Dedifferentiated amniotic fluid mesenchymal stem cell (primary cell): ENCODE measurements at regions not wholly inside any gene's neighbourhood (a gene's known extent, or its start where the extent isn't known, plus 50 kb on each side); places are given as distances from the start of the nearest gene placed in this dataset.

Source experiments
- DNase-seq: peaks from one replicate; pipeline ENCODE4 v3.0.0-alpha.2; 2016; ENCODE audit errors: extremely low spot score

DNA sequence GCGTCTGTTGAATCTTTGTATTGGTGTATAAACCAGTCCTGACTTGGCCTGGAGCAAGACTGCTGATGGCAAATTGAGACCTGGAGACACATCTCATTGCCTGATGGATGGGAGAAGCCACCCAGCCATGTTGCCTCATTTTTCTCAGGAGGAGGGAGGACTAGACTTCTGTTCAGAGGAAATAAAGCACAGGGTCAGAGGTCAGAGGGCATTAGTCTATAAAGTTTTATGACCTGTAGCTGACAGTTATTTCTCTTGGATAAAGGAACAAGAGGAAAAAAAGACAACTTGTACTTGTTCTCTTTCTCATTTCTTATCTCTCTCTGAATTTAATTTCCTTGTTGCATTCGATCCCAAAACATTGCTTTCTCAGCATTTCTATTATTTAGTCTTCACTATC lies 775.9 kb downstream of the SQOR start:
- DNase-seq: no peak

GRCh38 chr15:46411900-46412299 lies 777.1 kb downstream of the SQOR start:
- DNase-seq: no peak

- DNase-seq: no peak
Measured at GRCh38 chr15:46413799-46414198, 779.0 kb downstream of the SQOR start.

- DNase-seq: no peak
Measured at GRCh38 chr15:46416544-46416943, 781.7 kb downstream of the SQOR start.

- DNase-seq: no peak
Measured at GRCh38 chr15:46420990-46421389, 786.2 kb downstream of the SQOR start.

- DNase-seq: no peak
Measured at GRCh38 chr15:46441294-46442062, 806.6 kb downstream of the SQOR start.

DNA sequence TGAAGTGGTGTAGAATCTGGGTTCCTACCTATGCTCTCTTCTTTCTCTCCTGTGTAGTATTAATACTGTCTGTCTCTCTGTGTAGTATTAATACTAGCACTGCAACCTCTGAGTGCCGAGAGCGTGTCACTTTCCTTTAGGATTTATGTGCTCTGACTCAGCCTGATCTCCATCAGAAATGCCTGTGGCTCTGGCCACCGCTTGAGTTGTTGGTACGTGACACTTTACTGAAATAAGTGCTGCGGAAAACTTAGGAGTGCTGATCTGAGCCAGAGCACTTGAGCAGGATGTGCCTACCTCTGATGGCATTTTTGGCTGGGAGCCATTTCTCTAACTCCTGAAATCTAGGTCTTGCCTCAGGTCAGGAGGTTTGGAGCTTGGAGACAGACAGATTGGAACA lies 807.4 kb downstream of the SQOR start:
- DNase-seq: no peak

DNA sequence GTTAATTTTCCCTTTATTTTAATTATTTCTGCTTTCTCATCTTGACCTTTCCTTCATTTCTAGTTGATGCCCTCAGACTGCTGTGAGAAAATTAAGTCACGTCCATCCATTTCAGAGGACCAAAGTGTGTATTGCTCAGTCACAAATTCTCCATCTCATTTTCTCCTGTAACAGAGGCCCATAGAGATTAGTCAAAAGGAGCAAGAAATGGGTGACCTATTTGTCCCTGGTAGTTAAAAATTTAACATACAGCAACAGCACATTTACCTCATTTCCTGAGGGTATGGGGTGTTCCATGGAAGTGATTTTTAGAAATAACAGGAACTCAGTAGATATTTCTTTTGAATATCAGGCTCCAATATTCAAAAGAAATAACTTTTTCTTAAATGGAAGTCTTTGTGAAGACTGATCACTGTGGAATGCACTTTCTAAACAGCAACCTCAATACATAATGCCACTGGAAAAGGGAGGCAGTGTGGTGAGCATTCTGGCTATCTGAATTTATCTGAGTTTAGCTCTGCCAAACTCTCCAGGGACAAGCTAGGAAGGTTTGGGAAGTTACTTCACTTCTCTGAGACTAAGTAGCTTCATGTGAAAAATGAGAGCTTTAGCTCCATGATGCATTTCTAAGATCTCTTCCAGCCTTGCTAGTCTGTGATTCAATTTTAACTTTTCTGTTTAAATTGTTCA lies 808.2 kb downstream of the SQOR start:
- DNase-seq: no peak

DNA sequence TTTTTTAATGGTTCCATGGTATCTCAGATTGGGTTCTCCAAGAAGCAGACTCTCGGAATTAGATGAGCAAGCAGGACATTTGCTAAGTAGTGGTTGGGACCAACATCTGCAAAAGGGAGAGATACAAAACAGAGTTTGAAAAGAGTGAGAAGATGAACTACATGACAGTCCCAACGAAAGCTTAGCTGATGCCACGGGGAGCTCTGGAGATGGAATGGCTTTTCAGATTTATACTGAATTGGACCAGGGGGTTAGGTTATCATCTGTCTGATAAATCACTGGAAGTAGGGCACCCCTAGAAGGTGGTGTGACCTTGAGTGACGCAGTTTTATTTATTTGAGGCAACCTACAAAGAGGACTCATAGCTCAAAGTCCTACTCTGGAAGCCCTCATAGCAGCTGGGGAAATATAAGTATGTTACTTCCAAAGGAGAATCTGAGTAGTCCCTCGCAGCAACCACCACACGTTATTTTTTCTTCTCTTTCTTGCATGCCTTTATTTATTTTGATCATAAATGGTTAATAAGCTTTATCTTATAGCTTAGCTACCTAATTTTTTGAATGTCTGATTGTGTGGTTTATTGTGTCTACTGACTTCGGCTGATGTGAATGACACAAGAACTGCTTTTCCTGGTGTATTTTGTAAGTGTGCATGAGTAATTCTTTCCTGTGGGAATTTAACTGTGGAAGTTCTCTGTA lies 815.4 kb downstream of the SQOR start:
- DNase-seq: no peak

DNA sequence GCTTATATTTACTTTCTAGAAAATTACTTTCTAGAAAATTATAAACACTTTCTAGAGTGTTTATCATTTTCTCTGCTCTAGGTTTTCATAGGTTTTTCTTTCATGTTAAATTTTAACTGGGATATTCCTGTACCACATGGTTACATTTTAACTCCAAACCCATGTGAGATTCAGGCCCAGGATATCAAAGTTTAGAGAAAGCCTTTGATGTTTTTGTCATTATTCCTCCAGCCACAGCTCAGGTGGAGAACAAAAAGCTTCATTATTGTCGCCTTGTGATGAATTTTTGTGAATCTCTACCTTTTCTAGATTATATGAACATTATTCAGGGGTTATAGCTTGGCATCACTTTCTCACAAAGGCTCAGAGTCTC lies 816.0 kb downstream of the SQOR start:
- DNase-seq: no peak

GRCh38 chr15:46452297-46452820 lies 817.5 kb downstream of the SQOR start:
- no peak for DNase-seq

DNA sequence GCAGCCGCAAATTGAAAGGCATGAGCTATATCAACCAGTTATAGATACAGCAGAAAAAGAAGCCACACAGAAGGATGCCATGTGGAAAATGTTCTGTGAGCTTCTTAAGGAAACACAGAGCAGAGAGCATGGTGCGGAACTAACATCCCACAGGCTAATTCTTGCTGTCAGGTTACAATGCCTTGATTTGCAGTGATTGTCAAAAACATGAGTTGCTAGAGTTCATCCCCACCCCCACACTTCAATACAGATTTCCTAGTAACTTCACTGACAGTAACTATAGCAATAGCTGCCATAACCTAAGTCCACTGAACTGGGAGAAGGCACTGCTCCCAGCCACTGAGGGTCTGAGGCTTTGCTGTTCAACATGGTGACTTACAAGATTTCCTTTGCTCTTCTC lies 821.6 kb downstream of the SQOR start:
- DNase-seq: no peak

- DNase-seq: no peak
Measured at GRCh38 chr15:46460431-46461094, 825.7 kb downstream of the SQOR start.

DNA sequence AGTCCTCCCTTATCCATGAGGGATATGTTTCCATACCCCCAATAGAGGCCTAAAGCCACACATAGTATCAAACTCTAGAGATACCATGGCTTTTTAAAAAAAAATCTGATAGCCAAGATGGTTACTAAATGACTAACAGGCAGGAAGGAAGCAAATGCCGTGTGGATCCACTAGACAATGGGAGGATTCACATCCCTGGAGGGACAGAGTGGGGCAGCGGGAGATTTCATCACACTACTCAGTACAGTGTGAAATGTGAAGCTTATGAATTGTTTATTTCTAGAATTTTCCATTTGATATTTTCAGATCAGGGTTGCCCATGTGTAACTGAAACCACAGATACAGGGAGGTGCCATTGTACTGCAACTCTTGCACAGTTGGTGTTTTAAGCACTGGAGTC lies 826.6 kb downstream of the SQOR start:
- DNase-seq: no peak

GRCh38 chr15:46467041-46467440 lies 832.2 kb downstream of the SQOR start:
- no peak for DNase-seq

DNA sequence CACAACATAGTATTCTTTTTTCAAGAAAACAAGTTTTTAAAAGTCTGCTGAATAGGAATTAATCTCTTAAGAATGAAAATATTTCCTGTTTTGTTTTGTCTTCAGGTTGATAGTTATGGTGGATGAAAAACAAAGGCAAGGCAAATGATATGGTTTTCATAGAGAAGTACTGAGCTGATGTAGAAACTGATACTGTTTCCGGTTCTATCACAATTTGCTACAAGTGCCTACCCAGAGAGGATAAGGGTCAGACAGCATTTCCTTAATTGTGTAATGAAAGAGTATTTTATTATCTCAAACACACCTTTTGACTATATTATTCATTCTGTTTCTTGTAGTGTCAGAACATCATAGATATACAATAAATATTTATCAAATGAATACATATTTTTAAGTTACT lies 836.3 kb downstream of the SQOR start:
- no peak for DNase-seq

DNA sequence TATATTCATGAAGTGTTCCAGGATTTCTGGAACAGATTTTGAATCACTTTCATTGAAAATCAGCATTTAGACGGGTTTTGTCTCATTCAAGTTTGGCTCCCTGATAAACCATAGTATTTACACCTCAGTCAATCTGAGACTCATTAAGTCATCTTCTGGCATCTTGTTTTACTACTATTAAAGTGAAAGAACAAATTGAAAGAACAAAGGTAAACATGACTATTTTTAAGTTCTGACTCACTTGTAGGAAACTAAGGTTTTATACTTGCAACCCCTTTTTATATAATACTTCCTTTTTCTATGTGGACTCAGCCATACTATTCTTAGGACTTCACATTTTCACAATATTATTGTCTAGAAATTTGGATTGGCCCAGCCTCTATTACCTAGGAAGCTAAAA lies 854.4 kb downstream of the SQOR start:
- DNase-seq: no peak

GRCh38 chr15:46496491-46497115 lies 861.8 kb downstream of the SQOR start:
- no peak for DNase-seq

DNA sequence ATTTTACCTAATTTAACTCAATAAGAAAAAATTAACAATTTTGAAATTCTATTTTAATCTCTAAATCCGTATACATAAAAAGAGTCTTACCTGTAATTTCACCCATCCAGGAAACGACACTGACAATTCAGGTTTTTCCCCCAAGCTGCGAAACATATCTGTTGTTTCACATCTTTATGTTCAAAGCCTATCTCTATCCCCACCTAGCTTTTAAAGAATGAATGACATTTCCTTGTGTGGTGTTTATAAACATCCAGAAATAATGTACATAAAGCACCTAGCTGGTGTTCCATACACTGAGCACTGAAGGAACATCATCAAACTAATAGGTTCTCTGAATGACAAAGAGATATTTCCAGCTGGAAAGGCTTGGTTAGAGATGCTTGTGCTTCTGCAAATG lies 867.8 kb downstream of the SQOR start:
- DNase-seq: no peak

DNA sequence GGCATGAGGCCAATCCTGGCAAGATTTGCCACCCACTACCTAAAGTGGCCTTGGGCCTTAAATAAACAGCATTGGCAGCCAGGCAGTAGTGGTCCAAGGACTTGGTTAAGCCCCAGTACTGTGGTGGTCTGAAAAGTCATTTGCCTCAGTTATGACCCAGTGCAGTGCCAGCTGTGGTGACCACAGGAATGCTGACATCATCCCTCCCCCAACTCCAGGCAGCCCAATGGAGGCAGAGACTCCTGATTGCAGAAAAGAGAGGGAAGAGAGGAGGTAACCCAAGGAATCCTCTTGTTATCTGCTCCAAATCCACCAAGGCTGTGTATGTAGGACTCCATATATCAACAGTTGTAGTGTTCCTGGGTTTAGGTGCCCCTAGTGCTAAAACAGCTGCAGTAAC lies 883.6 kb downstream of the SQOR start:
- no peak for DNase-seq

GRCh38 chr15:46523701-46524100 lies 888.9 kb downstream of the SQOR start:
- no peak for DNase-seq
